ENCODE measurements at regions not wholly inside any gene's neighbourhood (a gene's known extent, or its start where the extent isn't known, plus 50 kb on each side); places are given as distances from the start of the nearest gene placed in this dataset.

DNA sequence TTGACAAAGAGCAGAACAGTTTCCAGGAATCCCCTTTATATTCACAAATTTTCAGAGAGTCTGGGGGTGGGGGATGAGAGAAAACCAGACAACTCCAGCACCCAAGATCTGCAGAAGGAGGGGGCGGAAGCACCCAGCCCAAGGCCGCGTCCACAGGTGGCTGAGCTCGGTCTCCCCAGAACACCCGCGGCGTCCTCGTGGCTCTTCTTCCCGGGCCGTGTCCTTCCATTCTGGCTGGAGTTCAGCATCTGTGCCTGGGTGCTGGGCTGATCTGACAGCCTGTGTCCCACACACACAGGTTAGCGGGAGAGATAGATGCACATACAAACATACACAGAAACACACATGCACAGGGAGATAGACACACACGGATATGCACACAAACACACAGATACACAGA lies 455.8 kb upstream of the SALL3 start:
- DNase-seq = no peak

DNA sequence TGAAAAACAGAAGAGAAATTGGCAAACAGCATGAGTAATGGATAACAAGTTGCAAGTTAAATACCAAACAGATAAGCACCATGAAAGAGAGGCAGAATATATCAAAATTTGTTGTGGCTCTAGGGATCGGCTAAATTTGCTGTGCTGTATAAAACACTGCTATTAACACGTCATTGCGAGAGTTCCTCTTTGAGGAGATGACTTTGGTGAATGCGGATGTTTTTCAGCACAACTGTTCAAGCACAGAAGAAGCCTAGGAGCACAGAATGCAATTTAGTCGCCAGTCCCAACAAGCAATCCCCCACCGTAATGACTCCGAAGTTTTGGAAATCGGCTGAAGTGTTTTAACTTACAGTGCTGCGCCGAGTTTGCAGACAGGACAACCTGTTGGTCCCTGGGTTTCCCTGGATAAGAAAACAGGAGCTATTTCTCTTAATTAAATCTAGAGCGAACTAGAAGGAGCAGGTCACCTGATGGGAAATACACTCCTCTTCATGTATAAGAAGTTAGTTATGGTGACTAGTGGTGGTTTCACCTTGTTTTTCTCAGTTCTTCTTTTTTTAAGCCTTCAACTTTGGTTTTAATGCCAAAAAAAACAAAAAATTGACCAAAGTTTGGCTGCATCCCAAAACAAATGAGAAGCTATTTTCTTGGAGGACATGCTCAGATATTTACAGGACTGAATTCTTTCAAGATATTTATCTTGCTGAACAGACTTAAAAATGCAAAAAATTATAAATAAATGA lies 454.1 kb upstream of the SALL3 start:
- DNase-seq = no peak

DNA sequence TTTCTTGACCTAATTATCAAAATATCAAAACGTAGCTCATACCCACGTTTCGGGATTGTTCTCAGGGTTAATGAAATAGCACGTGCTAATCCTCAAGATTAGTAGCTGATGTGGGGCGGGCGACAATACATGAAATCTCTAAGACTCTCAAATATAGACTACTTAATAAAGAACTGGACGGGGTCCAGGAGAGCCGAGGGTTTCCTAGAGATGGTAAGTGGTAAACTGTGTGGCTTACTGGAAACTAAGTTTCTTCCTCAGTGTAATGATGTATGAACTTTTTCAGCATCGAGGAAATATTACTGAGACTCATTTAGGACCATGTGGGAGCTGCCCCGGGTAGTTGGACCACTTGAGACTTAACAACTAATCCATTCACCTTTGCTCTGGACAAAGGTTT lies 453.3 kb upstream of the SALL3 start:
- no peak for DNase-seq

DNA sequence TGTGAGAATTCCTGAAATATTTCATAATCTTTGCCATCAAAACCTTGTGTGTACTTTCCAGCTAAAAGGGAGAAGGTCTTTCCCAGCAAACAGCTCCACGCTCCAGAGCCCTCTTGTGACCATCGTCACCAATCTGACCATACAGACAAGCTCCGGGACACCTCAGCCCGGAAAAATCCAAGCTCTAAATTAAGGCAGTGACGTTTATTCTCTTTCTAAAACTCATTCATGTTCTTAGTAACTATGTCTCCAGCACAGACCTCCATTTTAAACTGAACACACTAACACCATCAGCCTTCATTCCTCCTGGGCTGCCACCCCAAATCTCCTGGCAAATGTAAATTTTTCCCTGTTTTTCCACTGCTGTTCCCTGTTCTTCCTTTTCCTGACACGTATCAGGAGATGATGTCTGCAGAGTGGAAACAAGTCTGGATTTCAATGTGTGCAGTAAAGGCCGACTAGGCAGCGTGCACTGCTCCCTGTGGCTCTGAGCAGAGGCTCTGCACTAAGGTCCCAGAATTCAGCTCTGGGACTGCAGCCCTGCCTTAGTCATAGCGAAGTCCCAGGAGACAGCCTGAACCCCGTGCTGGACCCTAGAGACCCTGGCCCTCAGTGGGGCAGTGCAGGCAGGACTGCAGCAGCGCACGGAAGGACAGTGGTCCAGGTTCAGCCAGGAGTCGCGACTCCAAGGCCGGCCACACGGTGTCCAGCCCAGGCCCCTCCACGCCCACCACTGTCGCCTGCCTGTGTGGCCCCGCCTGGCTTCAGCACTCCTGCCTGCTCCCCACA lies 452.5 kb upstream of the SALL3 start:
- no peak for DNase-seq

DNA sequence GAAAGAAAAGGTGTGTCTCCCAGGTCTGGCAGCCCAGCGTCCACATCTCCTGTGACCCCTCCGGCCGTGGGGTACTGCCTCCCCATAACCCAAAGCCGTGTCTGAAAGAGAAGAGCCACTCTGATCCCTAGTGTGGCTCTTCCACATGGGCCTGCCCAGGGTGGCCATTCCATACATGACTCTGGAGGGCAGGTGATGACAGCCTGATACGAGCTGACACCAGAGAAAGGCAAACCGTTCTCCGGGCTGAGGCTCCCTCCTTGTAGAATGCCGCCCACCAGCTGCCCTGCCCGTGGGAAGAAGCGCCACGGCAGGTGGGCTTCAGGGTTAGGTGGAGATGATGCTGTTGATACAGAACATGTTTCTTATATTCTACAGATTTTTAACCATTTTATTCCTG lies 451.6 kb upstream of the SALL3 start:
- no peak for DNase-seq

DNA sequence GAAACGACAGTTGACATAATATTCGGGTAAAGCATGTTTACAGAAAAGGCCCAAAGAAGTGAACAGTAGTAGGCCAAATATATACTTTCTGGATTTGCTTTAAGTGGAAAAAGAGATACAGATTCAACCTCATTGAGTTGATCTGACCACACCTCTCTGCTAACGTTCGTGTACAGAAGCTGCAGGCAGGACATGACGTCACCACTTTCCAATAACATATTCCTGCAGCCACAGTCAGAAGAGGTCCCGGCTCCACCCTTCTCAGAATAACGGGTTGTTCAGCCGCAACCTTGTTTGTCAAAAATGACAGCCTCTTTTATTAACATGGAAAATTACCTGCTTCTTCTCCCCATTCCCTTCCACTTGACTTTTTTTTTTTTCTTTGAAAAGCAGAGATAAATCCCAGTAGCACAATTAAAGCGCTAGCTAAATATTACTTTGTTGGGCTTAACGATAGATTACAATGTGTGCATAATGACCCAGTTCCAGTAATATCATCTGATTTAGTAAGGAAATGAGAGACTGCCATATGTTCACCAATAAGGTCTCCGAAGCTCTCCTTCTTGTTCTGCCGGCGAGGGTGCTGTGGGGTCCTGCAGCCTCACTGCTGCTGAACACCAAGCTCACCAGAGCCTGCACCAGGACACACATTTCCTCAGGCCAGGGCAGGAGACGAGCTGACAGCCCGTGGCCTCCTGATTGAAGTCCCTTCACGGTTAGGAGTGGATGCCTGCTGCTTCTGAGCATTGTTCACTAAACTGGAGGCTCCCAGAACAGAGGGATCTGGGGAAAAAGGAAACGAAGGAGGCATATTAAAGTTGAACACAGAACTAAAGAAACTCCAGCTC lies 451.0 kb upstream of the SALL3 start:
- no peak for DNase-seq

DNA sequence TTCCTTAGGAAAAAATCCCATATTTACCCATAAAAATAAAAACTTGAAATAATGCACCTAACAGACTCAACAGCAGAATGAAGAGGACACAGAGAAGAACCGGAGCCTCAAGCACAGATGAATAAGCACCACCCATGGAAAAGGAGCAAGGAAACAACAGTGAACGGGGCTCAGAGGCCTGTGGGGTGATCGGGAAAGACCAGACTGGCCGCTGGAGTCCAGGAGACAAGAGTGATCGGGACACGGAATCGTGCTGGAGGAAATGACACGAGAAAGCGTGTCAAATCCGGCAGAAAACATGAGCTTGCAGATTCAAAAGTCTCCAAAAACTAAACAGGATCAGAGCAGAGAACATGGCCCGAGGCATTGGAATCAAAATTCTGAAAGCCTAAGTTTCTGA lies 448.0 kb upstream of the SALL3 start:
- DNase-seq = no peak

DNA sequence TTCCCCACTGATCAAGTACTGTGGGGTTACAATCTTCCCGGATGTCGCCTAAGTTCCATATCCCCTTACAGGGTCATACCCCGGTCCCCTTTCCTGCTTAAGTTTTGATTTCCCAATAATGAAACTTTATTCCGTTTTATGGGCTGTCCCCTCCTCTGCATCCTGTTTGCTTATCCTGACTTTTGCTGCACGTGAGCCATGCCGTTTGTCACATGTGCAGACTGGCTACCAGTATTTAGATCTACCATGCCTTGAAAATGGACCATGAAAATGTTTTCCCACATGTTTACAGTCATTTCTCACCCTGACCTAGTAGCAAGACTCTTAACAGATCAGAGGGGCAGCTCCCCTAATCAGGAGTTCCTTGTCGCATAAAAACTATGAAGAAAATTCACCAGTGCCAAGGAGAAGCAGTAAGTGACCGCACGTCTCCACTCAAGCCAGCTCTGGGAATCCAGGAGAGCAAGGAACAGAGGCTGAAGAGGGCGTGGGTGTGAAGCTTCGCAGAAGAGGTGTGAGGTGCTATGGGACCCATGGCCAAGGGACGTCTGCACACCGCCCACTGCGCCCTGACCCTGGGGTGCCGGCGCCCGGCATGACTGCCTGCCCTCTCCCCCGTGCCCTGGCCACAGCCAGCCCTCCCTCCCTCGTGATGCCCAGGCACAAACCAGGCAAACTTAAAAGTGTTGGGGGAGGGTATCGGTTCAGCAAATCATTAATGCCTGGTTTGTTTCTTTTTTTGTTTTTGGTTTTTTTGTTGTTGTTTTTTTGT lies 440.8 kb upstream of the SALL3 start:
- no peak for DNase-seq

DNA sequence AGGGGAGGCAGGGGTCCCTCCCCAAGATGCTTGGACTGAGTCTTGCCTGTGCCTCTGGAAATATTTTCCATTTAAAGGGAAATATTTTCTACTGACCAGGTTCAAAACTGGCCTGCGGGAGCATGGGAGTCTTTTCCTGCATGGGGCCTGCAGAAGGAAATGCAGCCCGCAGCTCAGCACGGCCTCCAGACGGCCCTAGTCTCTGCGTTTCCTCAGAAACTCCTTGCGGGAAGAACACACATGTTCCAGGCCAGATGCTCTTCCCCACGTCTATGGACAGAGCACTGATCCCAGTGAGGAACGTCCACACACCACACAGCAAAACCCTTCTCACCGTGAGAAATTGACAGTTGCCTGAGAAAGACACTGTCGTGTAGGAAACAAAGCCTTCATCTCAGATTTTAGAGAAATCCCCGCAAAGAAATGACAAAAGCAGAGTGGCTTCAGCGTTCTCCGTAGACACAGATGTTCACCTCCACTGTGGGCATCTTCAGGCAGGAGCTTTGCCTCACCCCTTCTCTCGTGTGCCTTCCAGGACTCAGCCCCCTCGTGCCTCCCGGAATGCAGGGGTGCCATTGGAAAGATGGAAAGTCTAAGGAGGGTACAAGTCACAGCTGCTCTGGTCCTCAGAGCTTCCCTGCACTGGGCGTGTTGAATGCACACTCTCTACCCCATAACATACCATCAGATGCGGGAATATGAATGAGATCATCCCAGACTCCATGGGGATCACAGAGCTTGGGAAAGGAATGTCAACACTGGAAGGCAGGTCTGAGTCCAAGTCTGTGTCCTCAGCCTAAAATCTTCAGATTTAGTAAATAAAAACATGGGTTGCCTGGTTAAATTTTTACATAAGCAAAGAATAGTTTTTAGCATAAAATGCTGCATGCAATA lies 438.7 kb upstream of the SALL3 start:
- DNase-seq = no peak

DNA sequence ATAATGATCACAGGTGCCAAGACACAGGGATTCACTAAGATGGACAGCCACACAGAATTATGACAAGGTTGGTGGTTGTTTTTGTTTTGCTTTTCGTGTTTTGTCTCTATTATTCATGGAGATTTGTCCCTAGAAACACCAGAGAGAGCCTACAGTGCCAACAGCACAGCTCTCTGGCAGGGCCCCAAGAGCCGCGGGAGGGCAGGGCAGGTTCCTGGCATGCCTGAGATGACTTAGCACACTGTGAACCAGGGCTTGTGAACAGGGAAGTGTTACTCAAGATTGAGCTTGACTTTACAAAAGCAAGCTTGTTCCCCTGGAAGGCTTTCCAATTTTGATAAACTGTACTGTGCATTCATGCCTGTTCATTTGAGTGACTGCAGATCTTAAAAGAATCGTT lies 437.4 kb upstream of the SALL3 start:
- no peak for DNase-seq

DNA sequence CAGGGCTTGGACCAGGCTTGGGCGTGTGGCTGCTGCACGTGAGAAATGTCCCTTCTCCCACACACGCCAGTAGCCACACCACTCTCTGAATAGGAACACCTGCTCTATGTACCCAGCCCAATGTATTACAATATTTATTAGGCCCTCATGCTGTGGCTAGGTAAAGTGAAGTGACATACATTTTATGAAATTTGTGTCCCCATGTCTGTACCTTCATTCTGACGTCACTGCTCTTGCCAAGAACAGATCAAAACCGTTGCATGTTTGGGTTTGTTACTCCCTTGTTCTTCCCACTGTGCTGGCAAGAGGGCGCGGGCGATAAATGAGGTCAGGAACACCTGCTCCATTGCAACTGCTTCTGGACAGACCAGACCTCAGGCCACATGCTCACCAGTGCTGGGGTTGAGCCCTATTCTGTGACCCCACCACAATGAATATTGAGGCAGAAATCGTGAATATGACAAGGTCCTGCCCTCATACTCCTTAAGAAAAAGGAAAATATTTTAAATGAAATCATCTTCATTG lies 436.4 kb upstream of the SALL3 start:
- no peak for DNase-seq

DNA sequence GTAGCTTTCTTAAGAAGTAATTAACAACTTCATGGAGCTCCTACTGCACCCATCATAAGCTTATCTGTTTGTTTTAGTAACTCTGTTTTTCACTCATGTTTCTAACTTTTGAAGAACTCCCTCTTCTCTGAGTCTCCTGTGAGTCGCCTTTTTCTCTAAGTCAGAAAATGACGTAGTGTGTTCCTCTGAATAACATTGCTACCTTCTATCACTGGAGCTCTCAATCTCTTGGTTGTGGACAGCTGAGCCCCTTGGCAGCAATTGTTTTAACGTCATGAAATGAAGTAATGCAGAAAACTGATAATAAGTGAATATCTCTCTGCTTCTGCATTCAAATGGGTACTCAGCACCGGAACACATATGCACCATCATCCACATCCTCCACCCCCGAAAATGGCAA lies 433.3 kb upstream of the SALL3 start:
- no peak for DNase-seq

DNA sequence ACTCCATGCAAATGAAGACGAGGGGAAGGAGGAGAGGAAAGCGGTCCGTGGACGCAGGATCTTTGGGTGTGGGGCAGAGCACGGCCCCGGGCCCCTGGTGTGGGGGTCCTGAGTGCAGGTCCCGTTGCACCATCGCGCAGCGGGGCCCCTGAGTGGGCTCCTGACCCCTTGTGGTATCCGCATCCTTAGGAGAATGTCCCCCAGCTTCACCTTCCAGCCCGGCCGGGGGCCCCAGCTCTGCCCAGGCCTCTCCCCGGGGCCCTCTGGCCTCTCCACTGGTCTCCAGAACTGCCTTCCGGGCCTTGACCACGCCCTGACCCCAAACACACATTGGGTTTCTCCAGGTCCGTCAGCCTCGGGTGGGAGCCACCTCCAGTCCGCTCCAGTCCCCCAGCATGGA lies 431.8 kb upstream of the SALL3 start:
- DNase-seq = no peak

DNA sequence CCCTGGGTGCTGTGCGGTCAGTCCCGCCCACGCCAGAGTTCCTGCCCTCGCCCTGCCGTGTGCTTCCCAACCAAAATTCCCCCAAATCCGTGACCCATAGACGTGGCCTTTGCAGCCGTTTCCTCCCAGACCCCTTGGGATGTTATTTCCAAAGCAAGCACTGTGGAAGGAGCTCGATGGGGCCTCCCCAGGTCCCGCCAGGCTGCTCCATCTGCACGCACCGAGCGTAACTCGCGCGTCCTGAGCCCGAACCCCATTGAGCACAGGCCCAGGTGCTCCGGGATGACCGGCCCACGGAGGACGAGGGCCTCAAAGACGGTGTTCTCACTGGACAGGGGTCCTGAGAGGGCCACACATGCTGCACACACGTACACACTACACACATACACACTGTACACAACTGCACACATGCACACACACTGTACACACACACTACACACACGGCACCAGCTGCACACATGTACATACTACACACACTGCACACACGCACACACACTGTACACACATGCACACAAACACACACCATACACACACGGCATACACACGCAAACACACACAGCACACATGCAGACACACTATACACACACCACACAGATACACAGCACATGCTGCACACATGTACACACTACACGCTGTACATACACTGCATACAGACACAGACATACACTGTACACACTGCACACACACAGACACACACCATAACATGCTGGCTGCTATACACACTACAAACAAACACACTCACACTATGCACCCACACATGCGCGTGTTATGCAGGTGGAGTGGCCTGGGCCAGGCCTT lies 431.2 kb upstream of the SALL3 start:
- DNase-seq = no peak

DNA sequence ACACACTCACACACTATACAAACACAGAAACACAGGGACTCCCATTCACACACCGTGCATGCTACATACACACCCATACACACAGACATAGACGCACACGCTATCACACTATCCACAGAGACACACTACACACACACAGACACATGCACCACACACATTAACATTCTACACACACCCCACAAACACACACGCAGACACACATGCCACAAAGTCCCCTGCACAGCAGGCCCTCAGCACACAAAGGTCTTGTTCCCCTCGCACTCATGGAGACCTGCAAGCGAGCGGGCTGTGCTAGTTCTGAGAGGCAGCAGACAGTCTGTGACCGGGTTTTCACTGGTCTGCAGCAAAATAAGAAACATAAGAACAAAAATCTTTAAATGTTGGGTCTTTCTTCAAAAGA lies 429.6 kb upstream of the SALL3 start:
- no peak for DNase-seq

DNA sequence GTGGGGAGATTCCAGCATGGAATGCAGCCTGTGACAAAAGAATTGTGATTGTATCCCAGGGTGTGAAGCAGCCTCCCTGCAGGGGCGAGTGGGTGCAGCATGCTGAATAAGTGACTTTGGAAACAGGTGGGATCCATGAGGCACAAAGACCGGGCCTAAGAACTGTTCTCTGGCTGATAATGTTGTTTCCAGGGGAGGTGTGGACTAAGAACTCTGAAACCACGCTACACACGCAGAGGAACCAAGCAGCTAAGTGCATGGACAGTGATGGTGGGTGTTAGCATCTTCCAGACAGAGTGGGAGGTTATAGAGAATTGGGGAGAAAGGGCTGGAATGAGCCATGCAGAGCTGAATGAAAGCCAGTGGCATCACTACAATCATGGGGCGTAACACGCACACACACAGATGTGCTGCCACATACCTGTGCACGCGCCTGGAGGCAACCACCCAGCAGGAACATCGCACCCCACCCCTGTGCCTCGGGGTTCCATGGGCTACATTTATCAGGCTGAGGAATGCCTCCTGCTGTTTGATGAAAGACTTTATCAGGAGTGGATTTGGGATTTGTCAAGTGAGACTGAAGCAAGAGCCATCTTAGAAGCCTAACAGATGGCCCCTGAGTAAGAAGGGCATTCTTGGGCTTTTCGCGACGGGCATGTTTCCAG lies 424.5 kb upstream of the SALL3 start:
- no peak for DNase-seq

DNA sequence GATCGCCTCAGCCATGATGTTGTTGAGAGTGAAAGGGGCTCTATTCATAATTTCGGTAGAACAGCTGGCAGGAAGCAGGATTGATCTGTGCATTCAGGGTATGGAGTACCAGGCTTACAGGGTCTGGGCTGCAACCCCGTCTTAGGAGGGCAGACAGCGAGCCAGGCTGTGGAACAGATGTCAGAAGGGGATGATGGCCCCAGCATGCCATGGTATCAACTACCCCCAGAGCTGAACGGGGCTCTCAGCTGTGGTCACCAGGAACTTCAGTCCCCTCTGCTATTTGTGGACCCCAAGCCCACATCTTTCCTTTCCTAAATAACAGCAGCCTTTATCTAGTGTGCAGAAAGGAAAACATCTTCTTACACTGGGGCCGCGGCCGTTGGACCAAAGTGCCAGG lies 422.2 kb upstream of the SALL3 start:
- DNase-seq = no peak

DNA sequence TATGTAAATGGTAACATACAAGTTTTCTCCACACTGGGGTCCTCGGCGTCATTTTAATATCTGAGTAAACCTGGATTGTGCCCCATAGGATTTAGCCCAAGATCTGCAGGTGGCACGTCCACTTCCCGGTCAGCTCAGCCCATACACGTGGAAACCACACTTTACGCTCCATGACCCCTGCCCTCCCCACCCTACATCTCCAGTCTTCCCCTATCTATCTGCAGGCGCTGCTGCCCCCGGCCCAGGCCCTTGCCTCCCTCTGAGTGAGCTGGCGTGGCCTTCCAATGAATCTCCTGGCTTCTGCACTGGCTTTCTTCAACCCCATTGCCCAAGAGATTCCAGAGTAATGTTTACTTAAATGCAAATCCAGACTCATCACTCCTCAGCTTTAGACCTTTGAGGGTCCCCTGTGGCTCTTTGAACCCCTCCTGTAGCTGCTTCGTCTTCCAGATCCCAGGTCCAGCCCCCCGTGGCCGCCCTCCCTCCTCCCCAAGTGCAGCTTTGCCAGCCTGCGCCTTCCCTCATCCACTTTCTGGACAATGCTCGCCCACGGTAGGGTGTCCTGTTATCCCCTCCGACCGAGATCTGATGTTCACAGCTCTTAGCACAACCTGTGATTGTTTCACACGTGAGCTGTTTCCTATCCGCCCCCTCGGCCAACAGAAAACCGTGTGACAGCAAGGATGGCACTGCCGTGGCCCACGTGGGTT lies 421.4 kb upstream of the SALL3 start:
- DNase-seq = no peak

DNA sequence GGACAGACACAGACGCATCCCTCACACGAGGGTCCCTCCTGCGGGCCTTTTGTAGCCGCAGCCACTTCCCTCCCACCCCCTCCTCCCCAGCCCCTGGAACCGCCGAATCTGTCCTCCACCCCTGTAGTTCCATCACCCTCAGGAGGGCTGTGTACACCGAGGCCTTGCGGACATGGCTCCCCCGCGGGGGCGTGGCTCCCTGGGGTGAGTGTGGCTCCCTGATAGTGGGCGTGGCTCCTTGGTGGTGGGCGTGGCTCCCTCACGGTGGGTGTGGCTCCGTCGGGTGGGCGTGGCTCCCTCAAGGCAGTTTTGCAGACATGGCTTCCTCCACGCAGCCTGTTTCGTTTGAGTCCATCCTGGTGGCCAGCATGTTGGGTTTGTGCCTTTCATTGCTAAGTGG lies 420.7 kb upstream of the SALL3 start:
- DNase-seq = no peak

DNA sequence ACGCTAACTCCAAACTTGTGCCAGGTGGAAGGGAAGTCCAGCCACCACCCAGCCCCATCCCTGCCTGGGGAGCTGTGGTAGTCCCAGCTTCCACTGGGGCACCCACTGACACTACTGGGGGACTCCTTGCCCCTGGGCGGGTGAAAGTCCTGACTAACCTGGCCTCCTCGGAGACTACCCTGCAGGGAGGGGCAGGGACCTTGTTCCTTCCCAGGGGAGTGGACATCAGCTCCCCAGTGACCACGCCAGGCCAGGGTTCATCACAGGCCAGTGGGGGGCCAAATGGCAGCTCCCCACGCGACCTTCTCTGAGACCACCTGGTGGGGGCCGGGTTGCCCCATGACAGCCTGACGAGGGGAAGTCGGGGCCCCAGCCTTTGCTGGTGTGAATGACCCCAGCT lies 420.0 kb upstream of the SALL3 start:
- DNase-seq = no peak
